Peyer's patch (tissue), 4 donors: ENCODE measurements at regions not wholly inside any gene's neighbourhood (a gene's known extent, or its start where the extent isn't known, plus 50 kb on each side); places are given as distances from the start of the nearest gene placed in this dataset.

Experiments
- POLR2A ChIP-seq, 2 donors: fragments of 450-650 bp; IDR thresholded peaks; one replicate each; pipeline ENCODE4 v1.5.1; 2017; ENCODE audit warnings: antibody characterized with exemption in 2 of 2, mild to moderate bottlenecking in 2 of 2, moderate library complexity in 2 of 2
- TF ChIP-seq, protein P1 (sequence below), 6 experiments: fragments of 450-650 bp in 4 of 6; fragments of 200-600 bp in 2 of 6; sonication (generic) in 1 of 6; IDR thresholded peaks; one replicate each; pipeline ENCODE4 v1.5.1; 2017 to 2019; ENCODE audit warnings: antibody characterized with exemption in 6 of 6, mild to moderate bottlenecking in 3 of 6, moderate library complexity in 1 of 6

DNA sequence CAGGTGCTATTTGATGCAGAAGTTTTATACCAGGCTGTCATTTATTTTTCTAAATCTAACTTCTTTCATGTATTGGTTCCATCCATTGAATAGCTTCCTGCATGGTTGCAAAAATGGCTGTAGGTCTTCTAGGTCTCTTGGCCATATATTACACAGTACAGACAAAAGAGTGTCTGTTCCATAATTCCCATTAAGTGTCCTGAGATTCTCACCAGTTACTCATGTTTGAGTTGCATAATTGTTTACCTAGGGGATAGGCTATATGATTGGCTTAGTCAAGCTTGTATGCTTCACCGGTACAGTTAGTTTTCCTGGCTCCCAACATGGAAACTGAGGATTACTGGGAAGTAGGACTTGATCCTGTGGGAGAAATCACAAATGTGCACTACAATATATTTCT, 399.4 kb upstream of the NUDT12 start:
- TF ChIP-seq, protein P1, sequence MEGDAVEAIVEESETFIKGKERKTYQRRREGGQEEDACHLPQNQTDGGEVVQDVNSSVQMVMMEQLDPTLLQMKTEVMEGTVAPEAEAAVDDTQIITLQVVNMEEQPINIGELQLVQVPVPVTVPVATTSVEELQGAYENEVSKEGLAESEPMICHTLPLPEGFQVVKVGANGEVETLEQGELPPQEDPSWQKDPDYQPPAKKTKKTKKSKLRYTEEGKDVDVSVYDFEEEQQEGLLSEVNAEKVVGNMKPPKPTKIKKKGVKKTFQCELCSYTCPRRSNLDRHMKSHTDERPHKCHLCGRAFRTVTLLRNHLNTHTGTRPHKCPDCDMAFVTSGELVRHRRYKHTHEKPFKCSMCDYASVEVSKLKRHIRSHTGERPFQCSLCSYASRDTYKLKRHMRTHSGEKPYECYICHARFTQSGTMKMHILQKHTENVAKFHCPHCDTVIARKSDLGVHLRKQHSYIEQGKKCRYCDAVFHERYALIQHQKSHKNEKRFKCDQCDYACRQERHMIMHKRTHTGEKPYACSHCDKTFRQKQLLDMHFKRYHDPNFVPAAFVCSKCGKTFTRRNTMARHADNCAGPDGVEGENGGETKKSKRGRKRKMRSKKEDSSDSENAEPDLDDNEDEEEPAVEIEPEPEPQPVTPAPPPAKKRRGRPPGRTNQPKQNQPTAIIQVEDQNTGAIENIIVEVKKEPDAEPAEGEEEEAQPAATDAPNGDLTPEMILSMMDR (IDR thresholded peaks at IDR 0.05) = no peak
- TF ChIP-seq POLR2A (IDR thresholded peaks at IDR 0.05) = no peak
